Upper lobe of left lung (tissue), 4 donors: ENCODE measurements at regions not wholly inside any gene's neighbourhood (a gene's known extent, or its start where the extent isn't known, plus 50 kb on each side); places are given as distances from the start of the nearest gene placed in this dataset.

Experiments
- CTCF ChIP-seq, 6 experiments: fragments of 450-650 bp in 4 of 6; fragments of 200-600 bp in 2 of 6; sonication (generic) in 2 of 6; IDR thresholded peaks; one replicate each; pipeline ENCODE4 v1.5.1; 2016 to 2019; ENCODE audit warnings: antibody characterized with exemption in 6 of 6
- EP300 ChIP-seq, 4 donors: sonication (generic); formaldehyde crosslinking; IDR thresholded peaks; one replicate each; pipeline ENCODE4 v1.5.1; 2017; ENCODE audit warnings: antibody characterized with exemption in 4 of 4, control low read depth in 2 of 4
- POLR2A ChIP-seq, 4 donors: fragments of 450-650 bp; IDR thresholded peaks; one replicate each; pipeline ENCODE4 v1.5.1; 2016 to 2017; ENCODE audit warnings: antibody characterized with exemption in 4 of 4, mild to moderate bottlenecking in 2 of 4
- POLR2AphosphoS5 ChIP-seq, 2 donors: sonication (generic); formaldehyde crosslinking; IDR thresholded peaks; one replicate each; pipeline ENCODE4 v1.5.1; 2017; ENCODE audit warnings: antibody characterized with exemption in 2 of 2

GRCh38 chr13:22298530-22298929 lies 627.7 kb downstream of the FGF9 start:
- TF ChIP-seq EP300 (IDR thresholded peaks at IDR 0.05) (no peak), CTCF (IDR thresholded peaks at IDR 0.05) (no peak), POLR2A (IDR thresholded peaks at IDR 0.05) (no peak), POLR2AphosphoS5 (IDR thresholded peaks at IDR 0.05) (no peak)
